NCI-H128 (cell line): ENCODE measurements at regions not wholly inside any gene's neighbourhood (a gene's known extent, or its start where the extent isn't known, plus 50 kb on each side); places are given as distances from the start of the nearest gene placed in this dataset.

ENCODE experiments used
- DNase-seq: peaks from one replicate; lab custom pipeline; 2025; ENCODE audit not compliant: unreplicated experiment; lab: John Stamatoyannopoulos, UW

GRCh38 chr10:36256166-36256565, 614.1 kb upstream of the FZD8 start:
- no peak for DNase-seq

DNA sequence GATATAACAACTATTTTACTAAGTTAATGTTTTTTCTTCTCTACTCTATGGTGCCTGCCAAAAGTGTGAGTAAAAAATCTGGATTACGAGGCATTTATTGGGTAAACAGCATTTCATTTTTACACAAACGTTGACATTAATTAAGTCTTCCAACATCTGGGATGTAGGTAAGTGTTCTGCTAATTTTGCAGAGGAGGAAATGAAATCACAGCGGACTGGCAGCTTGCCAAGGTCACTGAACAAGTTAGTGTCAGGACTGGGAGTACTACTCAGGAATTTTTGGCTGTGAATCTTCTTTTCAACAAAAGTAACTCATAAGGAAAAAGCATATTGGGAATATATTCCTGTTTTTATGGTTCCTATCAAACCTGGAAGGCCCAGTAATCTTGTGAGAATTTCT, 612.1 kb upstream of the FZD8 start:
- DNase-seq, result no peak

GRCh38 chr10:36253731-36254130, 611.6 kb upstream of the FZD8 start:
- DNase-seq, result no peak

GRCh38 chr10:36251068-36251467, 609.0 kb upstream of the FZD8 start:
- no peak for DNase-seq

- no peak for DNase-seq
These were observed 606.3 kb upstream of the FZD8 start for GRCh38 chr10:36248304-36248981.

- no peak for DNase-seq
These were observed 605.4 kb upstream of the FZD8 start for GRCh38 chr10:36247478-36247877.

- DNase-seq, result no peak
These were observed 594.8 kb upstream of the FZD8 start for GRCh38 chr10:36236931-36237330.

DNA sequence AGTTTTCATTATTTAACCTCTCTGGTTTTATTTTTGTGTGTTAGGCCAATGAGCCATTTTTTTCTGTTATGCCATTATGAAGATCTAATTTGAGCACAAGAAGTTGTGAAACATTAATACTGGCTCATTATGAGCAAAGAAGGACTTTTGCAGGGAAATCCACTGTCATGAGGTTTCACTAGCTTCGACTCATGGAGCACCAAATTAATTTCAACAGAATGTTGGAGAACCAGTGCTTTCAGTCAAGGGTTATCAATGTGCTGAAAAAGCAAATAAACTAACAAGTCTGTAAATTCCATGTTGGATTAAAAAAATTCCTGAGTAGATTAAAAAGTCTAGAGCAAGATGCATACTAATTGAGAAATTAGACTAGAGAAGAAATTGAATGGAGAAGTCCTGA, 594.2 kb upstream of the FZD8 start:
- DNase-seq, result no peak

DNA sequence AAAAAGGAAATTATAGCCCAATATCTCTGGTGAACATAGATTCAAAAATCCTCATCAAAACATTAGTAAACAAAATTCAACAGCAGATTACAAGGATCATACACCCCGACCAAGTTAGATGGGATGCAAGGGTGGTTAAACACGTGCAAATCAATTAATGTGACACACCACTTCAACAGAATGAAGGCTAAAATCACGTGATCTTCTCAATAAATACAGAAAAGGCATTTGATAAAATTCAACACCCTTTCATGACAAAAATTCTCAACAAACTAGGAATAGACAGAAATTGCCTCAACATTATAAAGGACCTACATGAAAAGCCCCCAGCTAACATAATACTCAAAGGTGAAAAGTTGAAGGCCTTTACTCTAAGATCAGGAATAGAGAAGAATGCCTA, 590.8 kb upstream of the FZD8 start:
- DNase-seq, result no peak

GRCh38 chr10:36224431-36224985, 582.4 kb upstream of the FZD8 start:
- no peak for DNase-seq

DNA sequence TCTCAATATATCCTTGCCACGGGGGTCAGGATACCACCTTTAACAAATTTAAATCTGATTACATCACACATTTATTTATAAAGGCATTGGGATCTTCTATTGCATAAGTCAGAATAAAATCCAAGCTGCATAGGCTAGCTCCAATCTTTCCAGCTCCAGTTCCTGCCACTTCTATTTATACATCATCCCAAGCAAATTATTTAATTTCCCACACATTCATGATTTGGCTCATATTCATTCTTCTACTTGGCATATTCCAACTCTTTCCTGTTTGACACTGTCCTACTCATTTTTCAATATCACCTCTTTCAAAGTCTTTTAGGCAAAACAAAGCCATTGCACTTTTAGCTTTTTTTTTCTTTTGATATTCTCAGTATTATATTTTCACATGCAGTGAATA, 579.0 kb upstream of the FZD8 start:
- DNase-seq, result no peak

GRCh38 chr10:36220151-36220550, 578.1 kb upstream of the FZD8 start:
- no peak for DNase-seq

- no peak for DNase-seq
These were observed 569.8 kb upstream of the FZD8 start for GRCh38 chr10:36211856-36212255.

GRCh38 chr10:36209480-36209879, 567.4 kb upstream of the FZD8 start:
- DNase-seq, result no peak

- DNase-seq, result no peak
These were observed 560.8 kb upstream of the FZD8 start for GRCh38 chr10:36202881-36203280.

- no peak for DNase-seq
These were observed 558.5 kb upstream of the FZD8 start for GRCh38 chr10:36200577-36200976.

GRCh38 chr10:36198322-36198721, 556.2 kb upstream of the FZD8 start:
- no peak for DNase-seq

DNA sequence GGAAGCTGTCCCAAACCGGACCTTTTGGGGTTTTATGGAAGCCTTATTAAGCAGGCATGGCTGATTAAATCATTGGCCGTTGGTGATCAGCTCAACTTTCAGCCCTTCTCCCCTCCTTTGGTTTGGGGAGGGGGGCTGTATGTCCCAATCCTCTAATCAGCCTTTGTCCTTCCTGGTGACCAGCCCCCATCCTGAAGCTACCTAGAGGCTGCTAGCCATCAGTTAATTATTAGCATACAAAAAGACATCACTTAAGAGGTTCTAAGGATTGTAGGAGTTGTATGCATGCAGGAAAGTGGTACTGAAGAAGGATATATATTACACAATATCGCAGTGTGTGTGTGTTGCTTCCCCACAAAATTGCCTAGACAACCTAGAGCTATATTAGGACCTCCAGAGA, 553.3 kb upstream of the FZD8 start:
- no peak for DNase-seq

- no peak for DNase-seq
These were observed 552.2 kb upstream of the FZD8 start for GRCh38 chr10:36194276-36194675.

GRCh38 chr10:36191009-36191408, 548.9 kb upstream of the FZD8 start:
- DNase-seq, result no peak

DNA sequence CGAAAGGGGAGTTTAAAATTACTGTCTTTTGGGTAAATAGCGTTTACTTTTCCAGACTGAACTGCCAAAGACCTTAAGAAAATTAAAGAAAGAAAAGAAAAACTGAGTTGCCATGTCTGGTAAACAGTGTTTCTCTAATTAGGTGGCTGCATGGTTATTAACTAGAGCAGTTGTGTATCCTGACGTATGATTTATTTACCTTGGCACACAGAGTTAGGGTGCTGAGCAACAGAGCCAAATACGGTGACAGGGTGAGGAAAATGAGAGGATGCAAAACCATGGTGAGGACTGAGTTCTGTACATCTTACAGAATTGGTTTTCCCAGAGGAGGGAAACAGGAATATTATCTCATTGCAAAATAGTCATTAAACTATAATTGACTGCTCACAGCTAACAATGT, 546.4 kb upstream of the FZD8 start:
- no peak for DNase-seq

DNA sequence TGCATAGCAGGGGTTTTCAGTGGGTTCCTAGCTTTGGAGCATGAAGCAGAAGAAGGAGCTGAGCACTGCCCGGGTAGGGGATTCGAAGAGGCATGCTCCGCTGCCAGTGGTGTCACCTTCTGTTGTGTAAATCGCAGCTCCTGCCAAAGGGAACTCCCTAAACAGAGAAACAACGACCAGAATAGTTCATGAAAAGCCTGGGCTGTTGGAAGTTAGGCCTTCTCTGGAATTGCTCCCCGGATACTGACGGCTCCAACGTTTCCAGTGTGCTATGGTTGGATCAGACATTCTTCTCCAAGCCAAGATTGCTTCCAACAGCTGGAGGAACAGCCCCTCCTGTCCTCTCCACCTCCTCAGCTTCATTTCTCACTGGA, 546.0 kb upstream of the FZD8 start:
- DNase-seq, result no peak

DNA sequence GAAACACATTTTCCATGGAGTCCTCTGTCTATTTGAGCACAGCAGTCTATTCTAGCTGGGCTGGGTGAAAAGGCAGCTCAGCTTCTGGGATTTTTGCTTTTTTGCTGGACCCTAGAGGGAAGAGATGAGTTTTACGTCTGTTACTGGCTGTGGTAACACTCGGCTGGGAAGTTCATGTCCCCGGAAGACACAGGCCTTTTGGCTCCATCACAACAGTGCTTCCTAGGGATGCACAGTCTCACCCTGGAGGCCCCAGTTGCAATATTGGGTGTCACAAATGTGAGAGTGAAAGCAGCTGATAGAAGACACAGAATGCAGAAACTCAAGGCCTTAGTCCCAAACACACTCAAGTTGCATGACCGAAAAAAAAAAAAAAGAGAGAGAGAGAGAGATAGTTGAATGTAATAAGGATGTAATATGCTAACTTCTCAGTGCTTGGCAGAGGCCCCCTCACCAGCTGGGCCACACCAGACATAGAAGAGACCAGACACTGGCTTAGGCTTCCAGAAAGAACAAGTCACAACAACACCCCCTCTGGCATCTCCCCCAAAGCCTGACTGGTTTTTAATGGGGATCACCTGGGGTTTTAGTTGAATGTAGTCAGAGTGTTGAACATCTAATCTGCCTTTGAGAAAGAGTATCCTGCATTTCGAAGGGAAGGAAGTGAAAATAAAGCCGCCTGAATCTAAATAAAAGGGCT, 545.4 kb upstream of the FZD8 start:
- DNase-seq, result no peak
